ENCODE measurements at regions not wholly inside any gene's neighbourhood (a gene's known extent, or its start where the extent isn't known, plus 50 kb on each side); places are given as distances from the start of the nearest gene placed in this dataset.

DNA sequence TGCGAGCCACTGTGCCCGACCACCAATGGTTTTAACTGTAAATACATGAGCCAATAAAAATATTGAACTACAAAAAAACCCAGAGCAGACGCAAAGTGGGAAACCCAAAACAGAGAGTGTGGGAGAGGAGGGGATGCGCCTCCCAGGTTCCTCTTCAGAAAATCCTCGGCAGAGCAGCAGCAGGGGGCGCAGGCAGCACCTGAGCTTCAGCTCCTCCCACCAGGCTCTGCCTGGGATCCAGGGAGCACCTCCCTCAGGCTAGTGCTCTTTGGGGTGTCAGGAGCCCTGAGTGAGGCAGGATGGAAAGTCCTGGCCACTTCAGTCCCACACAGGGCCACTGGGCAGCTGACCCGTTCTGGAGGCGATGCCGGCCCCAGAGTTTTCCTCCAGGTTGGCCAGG, 536.9 kb upstream of the CDH4 start:
- BruUV-seq (replicated peaks): no TSS peak
- ATAC-seq (no peak), DNase-seq (ENCODE audit: low read depth, low spot score) (no peak)
- TF ChIP-seq, protein P1, sequence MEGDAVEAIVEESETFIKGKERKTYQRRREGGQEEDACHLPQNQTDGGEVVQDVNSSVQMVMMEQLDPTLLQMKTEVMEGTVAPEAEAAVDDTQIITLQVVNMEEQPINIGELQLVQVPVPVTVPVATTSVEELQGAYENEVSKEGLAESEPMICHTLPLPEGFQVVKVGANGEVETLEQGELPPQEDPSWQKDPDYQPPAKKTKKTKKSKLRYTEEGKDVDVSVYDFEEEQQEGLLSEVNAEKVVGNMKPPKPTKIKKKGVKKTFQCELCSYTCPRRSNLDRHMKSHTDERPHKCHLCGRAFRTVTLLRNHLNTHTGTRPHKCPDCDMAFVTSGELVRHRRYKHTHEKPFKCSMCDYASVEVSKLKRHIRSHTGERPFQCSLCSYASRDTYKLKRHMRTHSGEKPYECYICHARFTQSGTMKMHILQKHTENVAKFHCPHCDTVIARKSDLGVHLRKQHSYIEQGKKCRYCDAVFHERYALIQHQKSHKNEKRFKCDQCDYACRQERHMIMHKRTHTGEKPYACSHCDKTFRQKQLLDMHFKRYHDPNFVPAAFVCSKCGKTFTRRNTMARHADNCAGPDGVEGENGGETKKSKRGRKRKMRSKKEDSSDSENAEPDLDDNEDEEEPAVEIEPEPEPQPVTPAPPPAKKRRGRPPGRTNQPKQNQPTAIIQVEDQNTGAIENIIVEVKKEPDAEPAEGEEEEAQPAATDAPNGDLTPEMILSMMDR (IDR thresholded peaks at IDR 0.05): peak; percentile 21
- no peak for TF ChIP-seq SIN3A (IDR thresholded peaks at IDR 0.05; ENCODE audit: borderline replicate concordance, insufficient read depth, low read depth, low read length)
- in situ Hi-C loops (cut with HindIII; ENCODE audit: low pct_unique_long_range_greater_than_20kb, low sequenced_read_pairs): no loop called here
- POLR2A ChIA-PET: no interaction called here
- H3K4me3 ChIP-seq (ENCODE audit: low read depth in 2 of 2, low read length in 2 of 2): no peak overlapping the region
- intact Hi-C loops (cut with micrococcal nuclease; ENCODE audit: unreplicated experiment): no loop called here
- CTCF ChIA-PET: no interaction called here
- H3K4me1 ChIP-seq (ENCODE audit: control insufficient read depth, insufficient read depth, low read length): no peaks in the 10 kb centered on the region
- no peaks in the 10 kb centered on the region for H3K36me3 ChIP-seq (ENCODE audit: control insufficient read depth, insufficient read depth, low read length)
- H3K27me3 ChIP-seq (ENCODE audit: control insufficient read depth, insufficient read depth, low read length): no peaks in the 10 kb centered on the region; the same call in 1 of the 2 replicates
- no peak overlapping the region for H3K27ac ChIP-seq (ENCODE audit: low read length)
- no peaks in the 10 kb centered on the region for H3K9me3 ChIP-seq (ENCODE audit: control insufficient read depth, insufficient read depth, low read depth, low read length)

DNA sequence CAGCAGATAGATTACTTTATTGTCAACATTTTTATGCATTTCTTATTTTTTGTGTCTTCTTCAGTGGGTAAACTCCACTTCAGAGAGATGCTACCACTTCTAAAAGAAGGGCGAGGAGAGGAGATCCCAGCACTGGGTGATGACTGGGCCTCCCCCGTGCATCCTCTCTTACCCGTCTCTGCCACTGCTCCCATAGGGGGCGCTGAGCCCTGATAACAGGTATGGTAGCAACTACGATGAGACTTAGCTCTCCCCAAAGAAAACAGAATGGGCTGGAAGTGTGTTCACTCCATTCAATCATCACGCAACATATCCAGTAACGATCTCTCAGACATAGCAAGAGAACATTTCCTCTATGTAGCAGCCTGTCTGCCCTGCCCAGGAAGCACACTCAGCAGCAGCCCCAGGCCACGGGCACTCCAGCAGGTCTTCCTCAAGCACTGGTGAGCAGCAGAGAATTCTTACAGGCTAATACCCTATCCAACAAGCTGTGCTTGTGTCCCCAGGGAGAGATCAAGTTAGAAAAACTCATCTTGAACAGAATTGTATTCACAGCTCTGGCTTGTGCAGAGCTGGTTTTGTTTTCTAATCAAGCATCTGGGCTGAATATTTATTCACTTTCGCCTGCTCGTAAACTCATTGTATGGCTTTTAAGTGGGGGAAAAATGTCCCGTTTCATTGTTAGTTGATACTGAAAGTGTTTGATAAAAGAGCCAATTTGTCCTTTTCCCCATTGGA, 533.1 kb upstream of the CDH4 start:
- CTCF ChIA-PET: no interaction called here

More for the DNA sequence above, 533.1 kb upstream of the CDH4 start:
- no peaks in the 10 kb centered on the region for H3K4me1 ChIP-seq (ENCODE audit: control insufficient read depth, insufficient read depth, low read length)
- intact Hi-C loops (cut with micrococcal nuclease; ENCODE audit: unreplicated experiment): no loop called here
- DNase-seq (ENCODE audit: low read depth, low spot score) (no peak), ATAC-seq (no peak)
- TF ChIP-seq, protein P1 (IDR thresholded peaks at IDR 0.05): 0 out of 2 replicates have a peak, but pooled peaks have one; percentile 5
- TF ChIP-seq SIN3A (IDR thresholded peaks at IDR 0.05; ENCODE audit: borderline replicate concordance, insufficient read depth, low read depth, low read length) (no peak), POLR2AphosphoS5 (IDR thresholded peaks at IDR 0.05; ENCODE audit: low read depth, low read length) (no peak)
- TF ChIP-seq, protein P2, sequence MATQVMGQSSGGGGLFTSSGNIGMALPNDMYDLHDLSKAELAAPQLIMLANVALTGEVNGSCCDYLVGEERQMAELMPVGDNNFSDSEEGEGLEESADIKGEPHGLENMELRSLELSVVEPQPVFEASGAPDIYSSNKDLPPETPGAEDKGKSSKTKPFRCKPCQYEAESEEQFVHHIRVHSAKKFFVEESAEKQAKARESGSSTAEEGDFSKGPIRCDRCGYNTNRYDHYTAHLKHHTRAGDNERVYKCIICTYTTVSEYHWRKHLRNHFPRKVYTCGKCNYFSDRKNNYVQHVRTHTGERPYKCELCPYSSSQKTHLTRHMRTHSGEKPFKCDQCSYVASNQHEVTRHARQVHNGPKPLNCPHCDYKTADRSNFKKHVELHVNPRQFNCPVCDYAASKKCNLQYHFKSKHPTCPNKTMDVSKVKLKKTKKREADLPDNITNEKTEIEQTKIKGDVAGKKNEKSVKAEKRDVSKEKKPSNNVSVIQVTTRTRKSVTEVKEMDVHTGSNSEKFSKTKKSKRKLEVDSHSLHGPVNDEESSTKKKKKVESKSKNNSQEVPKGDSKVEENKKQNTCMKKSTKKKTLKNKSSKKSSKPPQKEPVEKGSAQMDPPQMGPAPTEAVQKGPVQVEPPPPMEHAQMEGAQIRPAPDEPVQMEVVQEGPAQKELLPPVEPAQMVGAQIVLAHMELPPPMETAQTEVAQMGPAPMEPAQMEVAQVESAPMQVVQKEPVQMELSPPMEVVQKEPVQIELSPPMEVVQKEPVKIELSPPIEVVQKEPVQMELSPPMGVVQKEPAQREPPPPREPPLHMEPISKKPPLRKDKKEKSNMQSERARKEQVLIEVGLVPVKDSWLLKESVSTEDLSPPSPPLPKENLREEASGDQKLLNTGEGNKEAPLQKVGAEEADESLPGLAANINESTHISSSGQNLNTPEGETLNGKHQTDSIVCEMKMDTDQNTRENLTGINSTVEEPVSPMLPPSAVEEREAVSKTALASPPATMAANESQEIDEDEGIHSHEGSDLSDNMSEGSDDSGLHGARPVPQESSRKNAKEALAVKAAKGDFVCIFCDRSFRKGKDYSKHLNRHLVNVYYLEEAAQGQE (IDR thresholded peaks at IDR 0.05; ENCODE audit: insufficient read depth in 1 of 2, low read depth in 2 of 2, low read length in 1 of 2): no peak
- no peaks in the 10 kb centered on the region for H3K36me3 ChIP-seq (ENCODE audit: control insufficient read depth, insufficient read depth, low read length)
- in situ Hi-C loops (cut with HindIII; ENCODE audit: low pct_unique_long_range_greater_than_20kb, low sequenced_read_pairs): no loop called here
- H3K27ac ChIP-seq (ENCODE audit: low read length): no peak overlapping the region
- H3K27me3 ChIP-seq (ENCODE audit: control insufficient read depth, insufficient read depth, low read length): no peaks in the 10 kb centered on the region; the same call in 1 of the 2 replicates
- no peak overlapping the region for H3K4me3 ChIP-seq (ENCODE audit: low read depth in 2 of 2, low read length in 2 of 2)
- H3K9me3 ChIP-seq (ENCODE audit: control insufficient read depth, insufficient read depth, low read depth, low read length): no peaks in the 10 kb centered on the region
- POLR2A ChIA-PET: no interaction called here
- no TSS peak for BruUV-seq (replicated peaks)

All from Panc1 (cell line).